ENCODE measurements at regions not wholly inside any gene's neighbourhood (a gene's known extent, or its start where the extent isn't known, plus 50 kb on each side); places are given as distances from the start of the nearest gene placed in this dataset.

GRCh38 chr15:49706805-49707204 is 86.0 kb downstream of the DTWD1 start:
- TF ChIP-seq CTCF (IDR thresholded peaks at IDR 0.05; ENCODE audit: low read depth, low read length, missing control alignments): no peak
- no peak for DNase-seq (ENCODE audit: extremely low read depth, low read depth)
- no peak overlapping the region for H3K4me3 ChIP-seq (replicated peaks; ENCODE audit: low read depth, low read length)

GRCh38 chr15:49707598-49707997 is 86.8 kb downstream of the DTWD1 start:
- DNase-seq (ENCODE audit: extremely low read depth, low read depth): no peak
- no peak for TF ChIP-seq CTCF (IDR thresholded peaks at IDR 0.05; ENCODE audit: low read depth, low read length, missing control alignments)
- H3K4me3 ChIP-seq (replicated peaks; ENCODE audit: low read depth, low read length): no peak overlapping the region

- H3K4me3 ChIP-seq (replicated peaks; ENCODE audit: low read depth, low read length): no peak overlapping the region
- TF ChIP-seq CTCF (IDR thresholded peaks at IDR 0.05; ENCODE audit: low read depth, low read length, missing control alignments): no peak
- no peak for DNase-seq (ENCODE audit: extremely low read depth, low read depth)
Observed at GRCh38 chr15:49709646-49710214, 88.9 kb downstream of the DTWD1 start.

- no peak overlapping the region for H3K4me3 ChIP-seq (replicated peaks; ENCODE audit: low read depth, low read length)
- no peak for DNase-seq (ENCODE audit: extremely low read depth, low read depth)
- no peak for TF ChIP-seq CTCF (IDR thresholded peaks at IDR 0.05; ENCODE audit: low read depth, low read length, missing control alignments)
Observed at GRCh38 chr15:49712162-49712561, 91.3 kb downstream of the DTWD1 start.

GRCh38 chr15:49712846-49713450 is 92.1 kb downstream of the DTWD1 start:
- TF ChIP-seq CTCF (IDR thresholded peaks at IDR 0.05; ENCODE audit: low read depth, low read length, missing control alignments): no peak
- H3K4me3 ChIP-seq (replicated peaks; ENCODE audit: low read depth, low read length): no peak overlapping the region
- no peak for DNase-seq (ENCODE audit: extremely low read depth, low read depth)

- H3K4me3 ChIP-seq (replicated peaks; ENCODE audit: low read depth, low read length): no peak overlapping the region
- no peak for DNase-seq (ENCODE audit: extremely low read depth, low read depth)
- no peak for TF ChIP-seq CTCF (IDR thresholded peaks at IDR 0.05; ENCODE audit: low read depth, low read length, missing control alignments)
Observed at GRCh38 chr15:49715211-49715610, 94.4 kb downstream of the DTWD1 start.

- no peak overlapping the region for H3K4me3 ChIP-seq (replicated peaks; ENCODE audit: low read depth, low read length)
- DNase-seq (ENCODE audit: extremely low read depth, low read depth): no peak
- no peak for TF ChIP-seq CTCF (IDR thresholded peaks at IDR 0.05; ENCODE audit: low read depth, low read length, missing control alignments)
Observed at GRCh38 chr15:49715701-49716100, 94.9 kb downstream of the DTWD1 start.

Measured in HFF-Myc (cell line).